ENCODE measurements at regions not wholly inside any gene's neighbourhood (a gene's known extent, or its start where the extent isn't known, plus 50 kb on each side); places are given as distances from the start of the nearest gene placed in this dataset.
"Not testable (repeated sequence)": the region's sequence is repeated elsewhere in the genome, so short reads cannot be mapped to it uniquely, and the experiment has no call there.

- no peak overlapping the region for H3K4me3 ChIP-seq (ENCODE audit: low read depth, low read length)
- TF ChIP-seq, protein P1, sequence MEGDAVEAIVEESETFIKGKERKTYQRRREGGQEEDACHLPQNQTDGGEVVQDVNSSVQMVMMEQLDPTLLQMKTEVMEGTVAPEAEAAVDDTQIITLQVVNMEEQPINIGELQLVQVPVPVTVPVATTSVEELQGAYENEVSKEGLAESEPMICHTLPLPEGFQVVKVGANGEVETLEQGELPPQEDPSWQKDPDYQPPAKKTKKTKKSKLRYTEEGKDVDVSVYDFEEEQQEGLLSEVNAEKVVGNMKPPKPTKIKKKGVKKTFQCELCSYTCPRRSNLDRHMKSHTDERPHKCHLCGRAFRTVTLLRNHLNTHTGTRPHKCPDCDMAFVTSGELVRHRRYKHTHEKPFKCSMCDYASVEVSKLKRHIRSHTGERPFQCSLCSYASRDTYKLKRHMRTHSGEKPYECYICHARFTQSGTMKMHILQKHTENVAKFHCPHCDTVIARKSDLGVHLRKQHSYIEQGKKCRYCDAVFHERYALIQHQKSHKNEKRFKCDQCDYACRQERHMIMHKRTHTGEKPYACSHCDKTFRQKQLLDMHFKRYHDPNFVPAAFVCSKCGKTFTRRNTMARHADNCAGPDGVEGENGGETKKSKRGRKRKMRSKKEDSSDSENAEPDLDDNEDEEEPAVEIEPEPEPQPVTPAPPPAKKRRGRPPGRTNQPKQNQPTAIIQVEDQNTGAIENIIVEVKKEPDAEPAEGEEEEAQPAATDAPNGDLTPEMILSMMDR (IDR thresholded peaks at IDR 0.05; ENCODE audit: control insufficient read depth, extremely low read depth, insufficient read depth) = no peak
- DNase-seq (ENCODE audit: low read depth) = no peak
Observed at GRCh38 chr17:70374496-70374895, 205.2 kb downstream of the KCNJ2 start.

- TF ChIP-seq, protein P1 (IDR thresholded peaks at IDR 0.05; ENCODE audit: control insufficient read depth, extremely low read depth, insufficient read depth) = no peak
- H3K4me3 ChIP-seq (ENCODE audit: low read depth, low read length) = no peak overlapping the region
- DNase-seq (ENCODE audit: low read depth) = no peak
Observed at GRCh38 chr17:70375406-70375805, 206.1 kb downstream of the KCNJ2 start.

GRCh38 chr17:70375813-70376770 lies 206.8 kb downstream of the KCNJ2 start:
- no peak overlapping the region for H3K4me3 ChIP-seq (ENCODE audit: low read depth, low read length)
- no peak for DNase-seq (ENCODE audit: low read depth)
- TF ChIP-seq, protein P1 (IDR thresholded peaks at IDR 0.05; ENCODE audit: control insufficient read depth, extremely low read depth, insufficient read depth) = no peak

- no peak overlapping the region for H3K4me3 ChIP-seq (ENCODE audit: low read depth, low read length)
- TF ChIP-seq, protein P1 (IDR thresholded peaks at IDR 0.05; ENCODE audit: control insufficient read depth, extremely low read depth, insufficient read depth) = no peak
- DNase-seq (ENCODE audit: low read depth) = no peak
Observed at GRCh38 chr17:70377654-70378053, 208.3 kb downstream of the KCNJ2 start.

- TF ChIP-seq, protein P1 (IDR thresholded peaks at IDR 0.05; ENCODE audit: control insufficient read depth, extremely low read depth, insufficient read depth) = no peak
- H3K4me3 ChIP-seq (ENCODE audit: low read depth, low read length) = no peak overlapping the region
- peak; percentile 15 for DNase-seq (ENCODE audit: low read depth)
Observed at GRCh38 chr17:70378076-70378475, 208.7 kb downstream of the KCNJ2 start.

DNA sequence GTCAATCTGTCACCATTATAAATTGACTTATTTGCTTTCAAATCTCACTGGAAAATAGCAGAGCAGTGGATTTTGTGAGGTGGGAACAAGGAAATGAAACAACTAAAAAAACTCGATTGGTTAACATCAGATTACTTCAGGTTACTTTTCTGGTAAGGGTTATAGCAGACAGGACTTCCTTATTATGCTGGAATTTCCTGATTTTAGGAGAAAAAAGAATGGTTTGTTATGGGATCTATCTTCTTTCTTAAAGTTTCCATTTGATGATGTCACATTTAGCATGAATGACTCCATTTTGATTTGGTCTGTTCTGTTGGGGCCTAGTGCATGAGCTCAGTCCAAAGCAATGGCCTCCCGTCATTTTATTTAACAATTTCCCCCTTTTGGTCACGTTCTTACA lies 210.6 kb downstream of the KCNJ2 start:
- no peak overlapping the region for H3K4me3 ChIP-seq (ENCODE audit: low read depth, low read length)
- DNase-seq (ENCODE audit: low read depth) = no peak
- TF ChIP-seq, protein P1 (IDR thresholded peaks at IDR 0.05; ENCODE audit: control insufficient read depth, extremely low read depth, insufficient read depth) = no peak

GRCh38 chr17:70381916-70382315 lies 212.6 kb downstream of the KCNJ2 start:
- H3K4me3 ChIP-seq (ENCODE audit: low read depth, low read length); DNase-seq (ENCODE audit: low read depth): not testable (repeated sequence)

All from LNCaP clone FGC (cell line).